HG02943 (cell line): ENCODE measurements at regions not wholly inside any gene's neighbourhood (a gene's known extent, or its start where the extent isn't known, plus 50 kb on each side); places are given as distances from the start of the nearest gene placed in this dataset.

Source experiments
- ATAC-seq: cut with Tn5 transposase; IDR thresholded peaks from one replicate; pipeline ENCODE4 v1.9.1; 2021; ENCODE audit warnings: mild to moderate bottlenecking, low read depth, moderate library complexity; ENCODE audit not compliant: unreplicated experiment

DNA sequence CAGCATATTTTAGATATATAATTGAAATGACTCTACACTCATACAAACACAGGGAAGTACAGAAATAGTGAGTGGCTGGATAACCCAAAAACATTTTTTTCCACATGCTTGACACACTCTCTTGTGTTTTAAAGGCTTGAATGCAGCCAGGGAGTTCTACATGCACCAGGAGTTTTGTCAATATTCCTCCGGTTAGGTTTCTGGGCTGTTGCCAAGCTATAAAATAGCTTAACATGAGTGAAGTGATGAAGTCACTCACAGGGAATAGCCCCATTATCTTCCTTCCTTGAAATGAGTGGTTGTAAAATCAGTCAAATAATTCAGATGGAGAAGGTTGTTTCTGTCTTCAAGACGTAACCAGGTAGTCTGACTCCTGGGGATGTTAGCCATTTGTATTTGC, 582.7 kb downstream of the SLC6A15 start:
- no peak for ATAC-seq

- ATAC-seq = no peak
These were observed 596.7 kb downstream of the SLC6A15 start for GRCh38 chr12:84315926-84316325.

GRCh38 chr12:84313323-84313675, 599.3 kb downstream of the SLC6A15 start:
- ATAC-seq = no peak

GRCh38 chr12:84308211-84308610, 604.4 kb downstream of the SLC6A15 start:
- ATAC-seq = no peak

DNA sequence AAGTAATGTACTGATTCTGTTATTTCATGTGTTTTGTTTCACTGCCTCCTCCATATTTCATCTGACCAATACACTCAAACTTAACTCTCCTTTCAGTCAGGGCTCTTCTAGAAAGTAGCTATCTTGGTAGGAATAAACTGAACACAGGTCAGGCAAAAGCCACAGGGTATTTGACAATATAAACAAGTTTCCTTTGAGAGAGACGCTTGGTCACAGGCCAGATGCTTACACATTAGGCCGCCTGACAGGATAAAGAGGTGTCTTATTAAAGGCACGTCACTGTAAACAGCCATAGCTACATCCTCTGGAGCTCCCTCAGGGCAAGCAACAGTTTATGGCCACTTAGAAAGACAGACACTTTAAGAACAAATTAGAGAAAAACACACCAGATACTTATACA, 607.5 kb downstream of the SLC6A15 start:
- ATAC-seq = no peak

GRCh38 chr12:84294246-84294645, 618.4 kb downstream of the SLC6A15 start:
- no peak for ATAC-seq

GRCh38 chr12:84290168-84290567, 622.4 kb downstream of the SLC6A15 start:
- ATAC-seq = no peak

- ATAC-seq = no peak
These were observed 634.6 kb downstream of the SLC6A15 start for GRCh38 chr12:84277986-84278385.

DNA sequence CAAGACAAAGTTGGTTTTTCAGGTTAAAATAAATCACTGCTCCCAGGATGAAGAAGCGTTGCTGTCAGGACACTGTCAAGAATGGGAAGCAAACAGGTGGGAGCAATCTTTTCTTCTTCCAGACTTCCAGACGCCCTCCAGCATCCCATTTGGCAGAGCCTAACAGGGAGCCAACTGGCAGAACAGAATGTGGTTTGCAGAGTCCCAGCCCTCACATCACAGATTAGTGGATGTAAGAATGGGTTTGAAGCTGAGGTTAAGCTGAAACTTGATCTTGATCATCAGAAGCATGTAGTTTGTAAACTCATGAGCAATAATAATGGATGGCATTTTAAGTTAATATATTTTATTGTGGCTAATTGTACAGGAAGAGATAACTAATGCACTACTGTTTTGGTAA, 636.4 kb downstream of the SLC6A15 start:
- no peak for ATAC-seq

GRCh38 chr12:84272324-84272723, 640.3 kb downstream of the SLC6A15 start:
- ATAC-seq = no peak

- ATAC-seq = no peak
These were observed 642.0 kb downstream of the SLC6A15 start for GRCh38 chr12:84270470-84271140.

GRCh38 chr12:84247931-84248330, 664.7 kb downstream of the SLC6A15 start:
- ATAC-seq = no peak

GRCh38 chr12:84243686-84244085, 668.9 kb downstream of the SLC6A15 start:
- no peak for ATAC-seq

DNA sequence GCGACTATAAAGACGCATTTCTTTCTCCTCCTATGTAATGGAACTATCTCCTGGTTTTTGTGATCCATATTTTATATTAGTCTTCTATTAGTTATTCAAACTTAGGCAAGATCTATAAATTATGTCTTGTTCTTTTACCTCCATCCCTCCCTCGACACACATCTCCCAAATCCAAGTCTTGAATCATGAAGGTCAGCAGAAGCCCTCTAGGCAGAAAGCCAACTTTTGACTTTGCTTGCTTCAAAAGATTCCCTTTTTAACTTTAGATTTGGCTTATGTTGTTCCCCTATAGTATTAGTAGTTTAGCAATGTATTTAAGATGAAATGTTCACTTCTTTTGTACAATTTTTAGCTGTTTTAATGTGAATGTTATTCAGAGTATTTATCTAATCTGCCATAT, 689.8 kb downstream of the SLC6A15 start:
- no peak for ATAC-seq

- no peak for ATAC-seq
These were observed 694.2 kb downstream of the SLC6A15 start for GRCh38 chr12:84218406-84218805.

GRCh38 chr12:84201976-84202375, 710.6 kb downstream of the SLC6A15 start:
- ATAC-seq = no peak

DNA sequence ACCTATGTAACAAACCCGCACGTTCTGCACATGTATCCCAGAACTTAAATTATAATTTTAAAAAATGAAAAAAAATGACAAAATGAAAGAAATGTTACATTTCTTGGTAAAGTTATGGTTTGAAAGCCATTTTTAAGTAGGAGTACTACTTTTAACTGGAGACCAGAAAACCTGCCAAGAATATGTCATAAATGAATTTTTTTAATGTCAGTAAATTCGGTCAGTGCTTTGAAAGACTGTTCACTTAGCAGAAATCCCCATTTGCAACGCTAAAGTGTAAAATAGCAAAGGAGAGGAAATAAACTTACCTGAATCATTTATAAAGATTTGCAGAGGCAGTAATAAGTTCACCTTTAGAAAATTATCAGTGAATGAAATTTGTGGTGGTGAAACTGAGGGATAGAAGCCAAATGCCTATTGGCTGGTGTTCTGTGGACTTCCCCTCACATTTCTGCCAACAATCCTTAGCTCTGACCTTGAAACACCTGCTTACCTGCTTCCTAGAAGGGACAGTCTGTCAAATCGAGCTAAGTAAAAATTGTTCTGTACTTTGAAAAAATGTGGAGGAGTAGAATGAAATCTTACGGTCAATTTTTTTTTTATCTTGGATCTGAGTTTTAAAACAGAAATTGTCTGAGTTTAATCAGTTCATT, 714.2 kb downstream of the SLC6A15 start:
- no peak for ATAC-seq

- no peak for ATAC-seq
These were observed 720.8 kb downstream of the SLC6A15 start for GRCh38 chr12:84191779-84192178.

- ATAC-seq = no peak
These were observed 726.2 kb downstream of the SLC6A15 start for GRCh38 chr12:84186433-84186832.

- ATAC-seq = no peak
These were observed 729.0 kb downstream of the SLC6A15 start for GRCh38 chr12:84183576-84183975.

DNA sequence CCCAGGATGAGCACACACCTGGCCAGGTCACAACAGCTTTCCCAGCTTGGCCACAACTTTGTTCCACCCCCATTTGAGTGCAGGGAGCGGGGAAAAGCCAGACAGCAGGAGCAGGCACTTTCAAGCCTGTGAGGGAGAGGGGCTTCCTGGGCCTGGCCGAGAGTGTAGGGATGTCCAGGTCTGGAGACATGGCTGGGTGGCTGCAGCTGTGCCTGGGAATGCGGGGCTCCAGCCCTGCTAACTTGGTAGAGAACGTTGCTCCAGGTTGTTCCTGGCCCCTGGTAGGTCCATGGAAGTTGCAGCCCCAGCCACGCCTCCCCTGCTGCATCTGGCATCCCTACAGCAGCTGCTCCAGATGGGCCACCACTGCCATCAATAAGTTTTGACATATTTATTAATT, 738.5 kb downstream of the SLC6A15 start:
- no peak for ATAC-seq

DNA sequence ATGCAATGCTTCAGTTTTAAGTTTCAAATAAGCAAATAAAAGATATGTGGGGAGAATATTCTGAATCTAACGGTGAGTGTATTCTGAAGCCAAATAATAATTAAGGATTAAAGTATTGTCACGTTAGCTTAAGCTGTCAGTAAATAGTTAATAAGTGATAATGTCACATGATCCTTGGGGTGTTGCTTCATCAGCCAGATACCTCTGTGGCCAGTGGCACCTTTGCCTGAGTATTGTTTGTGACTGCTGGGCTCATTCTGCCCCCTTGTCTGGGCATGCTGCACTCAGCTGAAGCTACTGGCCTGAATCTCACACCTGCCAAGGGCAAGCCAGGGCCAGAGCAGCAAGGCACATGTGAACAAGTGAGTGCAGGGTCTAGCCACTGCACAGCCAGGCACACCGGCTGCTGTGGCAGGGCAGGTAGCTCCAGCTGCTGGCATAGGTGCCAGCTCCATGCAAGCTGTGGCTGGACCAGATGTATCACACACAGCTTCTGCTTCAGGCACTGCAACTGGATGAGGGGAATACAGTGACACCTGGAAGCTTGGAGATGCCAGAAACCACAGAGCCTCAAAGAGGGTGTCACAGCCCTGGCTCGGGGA, 739.7 kb downstream of the SLC6A15 start:
- no peak for ATAC-seq
